Testis (tissue), 2 donors: ENCODE measurements at regions not wholly inside any gene's neighbourhood (a gene's known extent, or its start where the extent isn't known, plus 50 kb on each side); places are given as distances from the start of the nearest gene placed in this dataset.

Source experiments
- CTCF ChIP-seq, 3 experiments: fragments of 450-650 bp in 2 of 3; fragments of 200-600 bp in 1 of 3; sonication (generic) in 1 of 3; IDR thresholded peaks; one replicate each; pipeline ENCODE4 v1.5.1; 2016 to 2019; ENCODE audit warnings: antibody characterized with exemption in 3 of 3, mild to moderate bottlenecking in 2 of 3, moderate library complexity in 1 of 3
- POLR2A ChIP-seq: fragments of 450-650 bp; IDR thresholded peaks from one replicate; pipeline ENCODE4 v1.6.1; 2017; ENCODE audit warnings: antibody characterized with exemption, mild to moderate bottlenecking, moderate library complexity

- TF ChIP-seq CTCF (IDR thresholded peaks at IDR 0.05) (no peak), POLR2A (no peak)
These were observed 458.1 kb downstream of the HTR7 start for GRCh38 chr10:90399782-90400181.
